Progenitor cell of endocrine pancreas (in vitro differentiated cells): ENCODE measurements at regions not wholly inside any gene's neighbourhood (a gene's known extent, or its start where the extent isn't known, plus 50 kb on each side); places are given as distances from the start of the nearest gene placed in this dataset.

ENCODE experiments used
- DNase-seq: peaks from one replicate; pipeline ENCODE4 v3.0.0; 2021; ENCODE audit warnings: low spot score; ENCODE audit not compliant: unreplicated experiment
- H3K27ac Mint-ChIP-seq: 2 replicates; pipeline ENCODE4 v1.8.0; 2021; ENCODE audit warnings: mild to moderate bottlenecking, moderate library complexity, mixed read lengths
- H3K27me3 Mint-ChIP-seq: 2 replicates; pipeline ENCODE4 v1.8.0; 2021; ENCODE audit warnings: mixed read lengths
- H3K36me3 Mint-ChIP-seq: 2 replicates; pipeline ENCODE4 v1.8.0; 2022; ENCODE audit warnings: mixed read lengths; ENCODE audit not compliant: insufficient read depth
- H3K4me1 Mint-ChIP-seq: 2 replicates; pipeline ENCODE4 v1.8.0; 2021; ENCODE audit warnings: low read depth, mixed read lengths
- H3K4me3 Mint-ChIP-seq: 2 replicates; pipeline ENCODE4 v1.8.0; 2021; ENCODE audit warnings: low read depth, mild to moderate bottlenecking, moderate library complexity, mixed read lengths
- H3K9me3 Mint-ChIP-seq: 2 replicates; pipeline ENCODE4 v1.8.0; 2021; ENCODE audit warnings: low read depth, mixed read lengths
- TF ChIP-seq, protein P1 (sequence below): fragments of 200-600 bp; sonication (generic); IDR thresholded peaks from one replicate; pipeline ENCODE4 v1.5.0; 2021; ENCODE audit warnings: antibody characterized with exemption, mild to moderate bottlenecking; ENCODE audit not compliant: unreplicated experiment

DNA sequence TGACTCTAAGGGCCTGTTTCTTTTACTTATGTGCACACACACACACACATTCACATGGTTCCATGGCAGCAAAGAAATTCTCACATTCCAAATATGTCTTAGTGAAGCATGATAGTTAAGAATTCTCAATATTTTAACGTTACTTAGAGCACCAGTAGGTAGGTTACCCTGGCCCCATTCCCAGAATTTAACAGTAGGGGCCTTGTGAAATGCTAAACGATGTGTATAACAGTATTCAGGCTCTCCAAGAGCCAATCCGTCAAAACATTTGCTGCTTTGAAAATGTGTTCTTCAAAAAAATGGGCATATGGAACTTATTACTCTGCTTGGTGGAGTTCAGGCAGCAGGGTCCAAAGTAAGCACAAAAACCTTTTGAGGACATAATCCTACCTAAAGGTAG lies 93.7 kb upstream of the DAB2 start:
- no peaks in the 10 kb centered on the region for H3K36me3 Mint-ChIP-seq
- no peak overlapping the region for H3K27ac Mint-ChIP-seq
- H3K27me3 Mint-ChIP-seq = no peaks in the 10 kb centered on the region
- H3K4me3 Mint-ChIP-seq = no peak overlapping the region
- TF ChIP-seq, protein P1, sequence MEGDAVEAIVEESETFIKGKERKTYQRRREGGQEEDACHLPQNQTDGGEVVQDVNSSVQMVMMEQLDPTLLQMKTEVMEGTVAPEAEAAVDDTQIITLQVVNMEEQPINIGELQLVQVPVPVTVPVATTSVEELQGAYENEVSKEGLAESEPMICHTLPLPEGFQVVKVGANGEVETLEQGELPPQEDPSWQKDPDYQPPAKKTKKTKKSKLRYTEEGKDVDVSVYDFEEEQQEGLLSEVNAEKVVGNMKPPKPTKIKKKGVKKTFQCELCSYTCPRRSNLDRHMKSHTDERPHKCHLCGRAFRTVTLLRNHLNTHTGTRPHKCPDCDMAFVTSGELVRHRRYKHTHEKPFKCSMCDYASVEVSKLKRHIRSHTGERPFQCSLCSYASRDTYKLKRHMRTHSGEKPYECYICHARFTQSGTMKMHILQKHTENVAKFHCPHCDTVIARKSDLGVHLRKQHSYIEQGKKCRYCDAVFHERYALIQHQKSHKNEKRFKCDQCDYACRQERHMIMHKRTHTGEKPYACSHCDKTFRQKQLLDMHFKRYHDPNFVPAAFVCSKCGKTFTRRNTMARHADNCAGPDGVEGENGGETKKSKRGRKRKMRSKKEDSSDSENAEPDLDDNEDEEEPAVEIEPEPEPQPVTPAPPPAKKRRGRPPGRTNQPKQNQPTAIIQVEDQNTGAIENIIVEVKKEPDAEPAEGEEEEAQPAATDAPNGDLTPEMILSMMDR = no peak
- H3K9me3 Mint-ChIP-seq = peaks cover 4% of the 10 kb centered on the region
- H3K4me1 Mint-ChIP-seq = no peaks in the 10 kb centered on the region
- no peak for DNase-seq

DNA sequence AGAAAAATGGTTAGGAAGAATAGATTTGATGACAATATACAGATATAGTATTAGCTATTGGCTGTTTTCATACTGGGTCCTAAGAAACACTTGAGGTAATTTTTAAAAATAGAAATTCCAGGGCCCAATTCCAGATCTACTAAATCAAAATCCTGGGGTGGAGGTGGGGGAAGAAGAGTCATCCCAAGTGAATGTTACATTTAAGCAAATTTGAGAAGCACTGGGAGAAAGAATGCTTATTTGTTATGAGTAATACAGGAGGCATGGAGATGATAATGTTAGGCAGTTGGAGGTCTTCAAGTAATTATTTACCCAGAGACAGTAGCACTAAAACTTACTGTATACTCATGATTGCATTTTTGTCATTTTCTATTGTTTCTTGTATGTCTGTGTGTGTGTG lies 93.0 kb upstream of the DAB2 start:
- Mint-ChIP-seq H3K36me3 (no peaks in the 10 kb centered on the region), H3K4me3 (no peak overlapping the region), H3K4me1 (no peaks in the 10 kb centered on the region), H3K27me3 (no peaks in the 10 kb centered on the region), H3K9me3 (peaks cover 4% of the 10 kb centered on the region), H3K27ac (no peak overlapping the region)
- TF ChIP-seq, protein P1 = no peak
- DNase-seq = no peak

- Mint-ChIP-seq H3K27ac (no peak overlapping the region), H3K36me3 (no peaks in the 10 kb centered on the region), H3K4me1 (no peaks in the 10 kb centered on the region), H3K27me3 (no peaks in the 10 kb centered on the region), H3K9me3 (no peaks in the 10 kb centered on the region), H3K4me3 (no peak overlapping the region)
- TF ChIP-seq, protein P1 = no peak
- no peak for DNase-seq
Observed at GRCh38 chr5:39515881-39516280, 91.1 kb upstream of the DAB2 start.

DNA sequence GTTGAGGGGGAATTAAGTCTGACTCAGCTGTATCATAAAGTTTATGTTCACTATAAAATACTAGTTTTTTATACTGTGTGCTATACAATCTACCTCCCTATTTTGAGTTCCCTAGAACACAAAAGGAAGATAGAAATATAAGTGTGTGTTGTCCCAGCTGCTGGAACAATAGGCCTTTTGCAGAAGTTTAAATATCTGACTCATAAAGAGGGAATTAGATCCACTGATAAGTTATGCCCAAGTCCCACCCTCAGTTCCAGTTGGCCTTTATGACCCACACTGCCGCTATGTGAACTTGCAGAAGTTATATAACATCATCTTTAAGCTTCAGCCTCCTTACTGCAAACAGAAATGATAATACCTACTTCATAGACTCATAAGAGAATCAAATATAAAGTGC lies 88.5 kb upstream of the DAB2 start:
- Mint-ChIP-seq H3K27me3 (no peaks in the 10 kb centered on the region), H3K4me3 (no peak overlapping the region), H3K4me1 (no peaks in the 10 kb centered on the region), H3K9me3 (no peaks in the 10 kb centered on the region), H3K36me3 (no peaks in the 10 kb centered on the region), H3K27ac (no peak overlapping the region)
- TF ChIP-seq, protein P1 = no peak
- DNase-seq = no peak

DNA sequence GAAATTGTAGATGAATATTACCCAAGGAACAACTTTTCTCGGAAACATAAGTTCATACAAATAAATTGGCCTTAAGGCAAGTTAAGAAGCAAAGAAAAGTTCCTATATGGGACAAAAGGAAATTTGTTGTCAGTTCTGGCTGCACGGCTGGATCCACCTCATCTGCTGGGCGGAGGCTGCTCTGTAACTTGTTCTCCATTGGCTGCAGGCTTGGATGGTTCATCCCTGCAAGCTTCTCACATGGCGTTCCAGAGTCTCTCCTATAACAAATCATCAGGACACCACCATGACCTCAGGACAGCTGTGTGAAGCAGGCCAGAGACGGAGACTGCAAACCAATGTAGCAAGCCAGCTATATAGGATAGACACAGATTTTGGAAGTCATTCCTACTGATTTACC lies 81.4 kb upstream of the DAB2 start:
- Mint-ChIP-seq H3K36me3 (no peaks in the 10 kb centered on the region), H3K27me3 (no peaks in the 10 kb centered on the region), H3K27ac (no peak overlapping the region), H3K9me3 (no peaks in the 10 kb centered on the region), H3K4me1 (peaks cover 6% of the 10 kb centered on the region), H3K4me3 (no peak overlapping the region)
- TF ChIP-seq, protein P1 = no peak
- no peak for DNase-seq
